Natural killer cell treated with Interleukin-12 subunit alpha and Interleukin-12 subunit beta and Interleukin-15 and Interleukin-18, amount 100 ng/mL, for 72 hours (primary cell): ENCODE measurements at regions not wholly inside any gene's neighbourhood (a gene's known extent, or its start where the extent isn't known, plus 50 kb on each side); places are given as distances from the start of the nearest gene placed in this dataset.
"Not testable (repeated sequence)": the region's sequence is repeated elsewhere in the genome, so short reads cannot be mapped to it uniquely, and the experiment has no call there.

Experiments
- ATAC-seq, 2 donors: fragments of 150-1000 bp; cut with Tn5 transposase in 1 of 2; sonication (Bioruptor Pico), chemical (Tn5 transposase) in 1 of 2; 2 replicates each; pipeline ENCODE4 v1.10.0; 2021
- DNase-seq: peaks from one replicate; pipeline ENCODE4 v3.0.0; 2022; ENCODE audit warnings: low spot score
- H3K27ac Mint-ChIP-seq, 2 donors: 1 replicate in 1 of 2; 2 replicates in 1 of 2; pipeline ENCODE4 v1.8.0; 2022; ENCODE audit warnings: mixed read lengths in 2 of 2, mild to moderate bottlenecking in 1 of 2, moderate library complexity in 1 of 2
- H3K27me3 Mint-ChIP-seq, 2 donors: 1 replicate in 1 of 2; 2 replicates in 1 of 2; pipeline ENCODE4 v1.8.0; 2022; ENCODE audit warnings: mixed read lengths in 2 of 2
- H3K36me3 Mint-ChIP-seq: one replicate; pipeline ENCODE4 v1.8.0; 2022; ENCODE audit warnings: mixed read lengths
- H3K4me1 Mint-ChIP-seq, 2 donors: 1 replicate in 1 of 2; 2 replicates in 1 of 2; pipeline ENCODE4 v1.8.0; 2022; ENCODE audit warnings: low read depth in 2 of 2, mixed read lengths in 2 of 2, mild to moderate bottlenecking in 1 of 2
- H3K4me3 Mint-ChIP-seq: one replicate; pipeline ENCODE4 v1.8.0; 2022; ENCODE audit warnings: mixed read lengths
- H3K9me3 Mint-ChIP-seq: 2 replicates; pipeline ENCODE4 v1.8.0; 2022; ENCODE audit warnings: mixed read lengths

DNA sequence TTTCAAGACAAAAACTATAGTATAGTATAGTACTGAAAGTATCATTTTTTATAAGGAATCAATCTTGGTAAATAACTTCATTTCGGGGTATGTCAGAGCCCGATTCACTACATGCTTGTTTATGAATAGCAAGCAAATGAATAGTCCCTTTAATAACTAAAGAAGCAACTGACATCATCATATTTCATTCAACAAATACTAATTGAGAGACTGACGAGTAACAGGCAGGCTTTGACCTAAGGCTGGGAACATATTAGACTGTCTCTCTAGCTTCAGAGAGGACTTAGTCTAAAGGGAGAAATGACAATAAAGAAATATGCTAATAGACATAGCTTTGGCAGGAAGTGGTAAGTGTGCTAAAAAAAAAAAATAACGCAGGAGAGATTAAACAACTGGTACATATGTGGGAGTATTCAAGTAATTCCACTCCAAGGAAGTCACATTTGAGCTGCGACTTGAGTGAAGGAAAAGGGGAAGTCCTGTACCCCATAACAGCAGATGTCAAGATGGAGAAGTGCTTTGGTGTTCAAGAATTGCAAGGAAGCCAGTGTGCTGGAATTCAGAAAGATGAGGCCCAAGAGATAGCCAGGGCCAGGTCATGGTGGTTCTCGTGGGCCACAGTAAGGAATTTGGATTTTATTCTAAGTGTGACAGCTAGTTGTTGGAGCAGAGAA lies 284.9 kb downstream of the FBXO8 start:
- H3K27me3 Mint-ChIP-seq, result no peaks in the 10 kb centered on the region
- ATAC-seq, result no peak
- no peak for DNase-seq
- no peaks in the 10 kb centered on the region for H3K36me3 Mint-ChIP-seq
- no peaks in the 10 kb centered on the region for H3K4me1 Mint-ChIP-seq
- H3K9me3 Mint-ChIP-seq, result no peaks in the 10 kb centered on the region
- no peak overlapping the region for H3K27ac Mint-ChIP-seq
- no peak overlapping the region for H3K4me3 Mint-ChIP-seq

DNA sequence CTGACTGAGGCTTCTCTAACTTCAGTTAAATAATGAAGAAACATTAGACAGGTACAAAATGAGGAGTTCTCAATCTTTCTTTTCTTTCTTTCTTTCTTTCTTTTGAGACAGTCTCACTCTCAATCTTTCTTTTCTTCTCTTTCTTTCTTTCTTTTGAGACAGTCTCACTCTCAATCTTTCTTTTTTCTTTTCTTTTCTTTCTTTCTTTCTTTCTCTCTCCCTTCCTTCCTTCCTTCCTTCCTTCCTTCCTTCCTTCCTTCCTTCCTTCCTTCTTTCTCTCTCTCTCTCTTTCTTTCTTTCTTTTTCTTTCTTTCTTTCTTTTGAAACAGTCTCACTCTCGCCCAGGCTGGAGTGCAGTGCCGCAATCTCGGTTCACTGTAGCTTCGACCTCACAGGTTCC lies 287.7 kb downstream of the FBXO8 start:
- H3K4me1 Mint-ChIP-seq, H3K27ac Mint-ChIP-seq, H3K4me3 Mint-ChIP-seq, H3K36me3 Mint-ChIP-seq, H3K9me3 Mint-ChIP-seq, DNase-seq, H3K27me3 Mint-ChIP-seq, ATAC-seq: not testable (repeated sequence)

- no peaks in the 10 kb centered on the region for H3K27me3 Mint-ChIP-seq
- H3K4me3 Mint-ChIP-seq, result no peak overlapping the region
- no peak for DNase-seq
- no peak overlapping the region for H3K27ac Mint-ChIP-seq
- H3K9me3 Mint-ChIP-seq, result no peaks in the 10 kb centered on the region
- no peaks in the 10 kb centered on the region for H3K4me1 Mint-ChIP-seq
- no peak for ATAC-seq
- no peaks in the 10 kb centered on the region for H3K36me3 Mint-ChIP-seq
Observed at GRCh38 chr4:173991814-173992213, 291.7 kb downstream of the FBXO8 start.

GRCh38 chr4:173991316-173991715 lies 292.2 kb downstream of the FBXO8 start:
- Mint-ChIP-seq H3K27ac (no peak overlapping the region), H3K36me3 (no peaks in the 10 kb centered on the region), H3K4me1 (no peaks in the 10 kb centered on the region), H3K4me3 (no peak overlapping the region), H3K27me3 (no peaks in the 10 kb centered on the region), H3K9me3 (no peaks in the 10 kb centered on the region)
- DNase-seq, result no peak
- no peak for ATAC-seq

- Mint-ChIP-seq H3K36me3 (no peaks in the 10 kb centered on the region), H3K4me3 (no peak overlapping the region), H3K9me3 (no peaks in the 10 kb centered on the region), H3K27me3 (no peaks in the 10 kb centered on the region), H3K4me1 (no peaks in the 10 kb centered on the region), H3K27ac (no peak overlapping the region)
- no peak for ATAC-seq
- no peak for DNase-seq
Observed at GRCh38 chr4:173990869-173991210, 292.6 kb downstream of the FBXO8 start.

- Mint-ChIP-seq H3K27me3 (no peaks in the 10 kb centered on the region), H3K4me3 (no peak overlapping the region), H3K36me3 (no peaks in the 10 kb centered on the region), H3K27ac (no peak overlapping the region), H3K9me3 (no peaks in the 10 kb centered on the region), H3K4me1 (no peaks in the 10 kb centered on the region)
- ATAC-seq (no peak), DNase-seq (no peak)
Observed at GRCh38 chr4:173990126-173990868, 293.2 kb downstream of the FBXO8 start.

DNA sequence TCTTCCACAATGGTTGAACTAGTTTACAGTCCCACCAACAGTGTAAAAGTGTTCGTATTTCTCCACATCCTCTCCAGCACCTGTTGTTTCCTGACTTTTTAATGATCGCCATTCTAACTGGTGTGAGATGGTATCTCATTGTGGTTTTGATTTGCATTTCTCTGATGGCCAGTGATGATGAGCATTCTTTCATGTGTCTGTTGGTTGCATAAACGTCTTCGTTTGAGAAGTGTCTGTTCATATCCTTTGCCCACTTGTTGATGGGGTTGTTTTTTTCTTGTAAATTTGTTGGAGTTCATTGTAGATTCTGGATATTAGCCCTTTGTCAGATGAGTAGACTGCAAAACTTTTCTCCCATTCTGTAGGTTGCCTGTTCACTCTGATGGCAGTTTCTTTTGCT lies 319.9 kb downstream of the FBXO8 start:
- H3K27me3 Mint-ChIP-seq, H3K36me3 Mint-ChIP-seq, H3K4me3 Mint-ChIP-seq, H3K4me1 Mint-ChIP-seq, DNase-seq, H3K27ac Mint-ChIP-seq, ATAC-seq: not testable (repeated sequence)
- peaks cover 10% of the 10 kb centered on the region for H3K9me3 Mint-ChIP-seq

GRCh38 chr4:173960398-173960797 lies 323.1 kb downstream of the FBXO8 start:
- Mint-ChIP-seq H3K4me3 (no peak overlapping the region), H3K9me3 (peaks cover 6% of the 10 kb centered on the region), H3K27me3 (no peaks in the 10 kb centered on the region), H3K36me3 (no peaks in the 10 kb centered on the region), H3K27ac (no peak overlapping the region), H3K4me1 (no peaks in the 10 kb centered on the region)
- ATAC-seq (no peak), DNase-seq (no peak)

- Mint-ChIP-seq H3K27ac (no peak overlapping the region), H3K4me3 (no peak overlapping the region), H3K27me3 (no peaks in the 10 kb centered on the region), H3K4me1 (no peaks in the 10 kb centered on the region), H3K9me3 (peaks cover 3% of the 10 kb centered on the region), H3K36me3 (no peaks in the 10 kb centered on the region)
- no peak for ATAC-seq
- no peak for DNase-seq
Observed at GRCh38 chr4:173958445-173958844, 325.0 kb downstream of the FBXO8 start.

- no peaks in the 10 kb centered on the region for H3K27me3 Mint-ChIP-seq
- H3K36me3 Mint-ChIP-seq, result no peaks in the 10 kb centered on the region
- ATAC-seq (no peak), DNase-seq (no peak)
- H3K27ac Mint-ChIP-seq, result no peak overlapping the region
- no peak overlapping the region for H3K4me3 Mint-ChIP-seq
- H3K4me1 Mint-ChIP-seq, result no peaks in the 10 kb centered on the region
- H3K9me3 Mint-ChIP-seq, result no peaks in the 10 kb centered on the region
Observed at GRCh38 chr4:173943547-173943946, 339.9 kb downstream of the FBXO8 start.

GRCh38 chr4:173940146-173940545 lies 343.3 kb downstream of the FBXO8 start:
- Mint-ChIP-seq H3K36me3 (no peaks in the 10 kb centered on the region), H3K27me3 (peaks cover 0 to 7% of the 10 kb centered on the region in 2 donors), H3K4me3 (no peak overlapping the region), H3K4me1 (no peaks in the 10 kb centered on the region), H3K9me3 (no peaks in the 10 kb centered on the region), H3K27ac (no peak overlapping the region)
- DNase-seq, result no peak
- no peak for ATAC-seq

- Mint-ChIP-seq H3K36me3 (no peaks in the 10 kb centered on the region), H3K4me3 (no peak overlapping the region), H3K4me1 (no peaks in the 10 kb centered on the region), H3K9me3 (no peaks in the 10 kb centered on the region), H3K27me3 (peaks cover 0 to 7% of the 10 kb centered on the region in 2 donors), H3K27ac (no peak overlapping the region)
- no peak for ATAC-seq
- no peak for DNase-seq
Observed at GRCh38 chr4:173937631-173938270, 345.7 kb downstream of the FBXO8 start.

- Mint-ChIP-seq H3K36me3 (no peaks in the 10 kb centered on the region), H3K4me1 (no peaks in the 10 kb centered on the region), H3K4me3 (no peak overlapping the region), H3K9me3 (no peaks in the 10 kb centered on the region), H3K27ac (no peak overlapping the region), H3K27me3 (peaks cover 0 to 7% of the 10 kb centered on the region in 2 donors)
- no peak for ATAC-seq
- no peak for DNase-seq
Observed at GRCh38 chr4:173936861-173937260, 346.6 kb downstream of the FBXO8 start.

GRCh38 chr4:173935622-173936405 lies 347.7 kb downstream of the FBXO8 start:
- Mint-ChIP-seq H3K4me3 (no peak overlapping the region), H3K36me3 (no peaks in the 10 kb centered on the region), H3K27me3 (peaks cover 0 to 7% of the 10 kb centered on the region in 2 donors), H3K27ac (no peak overlapping the region), H3K9me3 (peaks cover 2% of the 10 kb centered on the region), H3K4me1 (no peaks in the 10 kb centered on the region)
- ATAC-seq, result no peak
- DNase-seq, result no peak
